ACC112 (cell line): ENCODE measurements at regions not wholly inside any gene's neighbourhood (a gene's known extent, or its start where the extent isn't known, plus 50 kb on each side); places are given as distances from the start of the nearest gene placed in this dataset.

Source experiments
- H2AFZ ChIP-seq: fragments of 200-600 bp; sonication (generic); one replicate; pipeline ENCODE4 v1.6.0; 2017; ENCODE audit warnings: antibody characterized with exemption, low read length; ENCODE audit not compliant: unreplicated experiment
- H3K27ac ChIP-seq: fragments of 200-600 bp; sonication (generic); 2 replicates; pipeline ENCODE4 v1.5.1; 2014; ENCODE audit warnings: low read depth, mild to moderate bottlenecking, antibody characterized with exemption, low read length, moderate library complexity
- H3K27me3 ChIP-seq: fragments of 200-600 bp; sonication (generic); 2 replicates; pipeline ENCODE4 v1.6.1; 2014; ENCODE audit warnings: mild to moderate bottlenecking, antibody characterized with exemption, low read length, moderate library complexity, mixed read lengths; ENCODE audit not compliant: insufficient read depth
- H3K36me3 ChIP-seq: fragments of 200-600 bp; sonication (generic); 2 replicates; pipeline ENCODE4 v1.6.1; 2016; ENCODE audit warnings: mild to moderate bottlenecking, antibody characterized with exemption, low read length, moderate library complexity, mixed read lengths; ENCODE audit not compliant: insufficient read depth
- H3K4me1 ChIP-seq: fragments of 200-600 bp; sonication (generic); one replicate; pipeline ENCODE4 v1.6.1; 2016; ENCODE audit warnings: low read length, mixed read lengths; ENCODE audit not compliant: insufficient read depth, unreplicated experiment, control insufficient read depth
- H3K4me3 ChIP-seq: fragments of 200-600 bp; sonication (generic); 2 replicates; pipeline ENCODE4 v1.5.1; 2014; ENCODE audit warnings: mild to moderate bottlenecking, low read depth, low read length
- H3K79me2 ChIP-seq: fragments of 200-600 bp; sonication (generic); one replicate; pipeline ENCODE4 v1.6.0; 2016; ENCODE audit warnings: low read length; ENCODE audit not compliant: control insufficient read depth, unreplicated experiment, insufficient read depth

DNA sequence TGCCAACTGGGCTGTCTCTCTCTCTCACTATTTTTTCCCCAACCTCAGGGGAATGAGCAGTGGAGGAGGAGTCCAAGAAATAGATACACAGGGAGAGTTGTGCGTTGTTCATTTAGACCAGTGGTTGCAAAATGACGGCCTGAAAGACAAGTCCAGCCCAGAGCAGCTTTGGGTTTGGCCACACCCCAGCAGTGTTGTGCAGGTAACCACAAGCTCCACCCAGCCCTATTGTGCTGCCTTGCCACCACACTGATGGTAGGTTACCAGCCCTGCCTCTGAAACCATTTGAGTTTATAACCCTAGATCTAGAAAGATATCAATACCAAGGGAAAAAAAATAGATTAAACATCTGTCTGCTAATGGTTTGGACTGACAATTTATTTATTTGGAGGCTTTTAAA, 144.3 kb downstream of the CMPK2 start:
- no peak overlapping the region for H3K27ac ChIP-seq
- no peaks in the 10 kb centered on the region for H3K4me1 ChIP-seq
- H2AFZ ChIP-seq = no peak overlapping the region
- H3K36me3 ChIP-seq = no peaks in the 10 kb centered on the region
- no peaks in the 10 kb centered on the region for H3K27me3 ChIP-seq
- H3K79me2 ChIP-seq = no peaks in the 10 kb centered on the region
- H3K4me3 ChIP-seq = no peak overlapping the region

DNA sequence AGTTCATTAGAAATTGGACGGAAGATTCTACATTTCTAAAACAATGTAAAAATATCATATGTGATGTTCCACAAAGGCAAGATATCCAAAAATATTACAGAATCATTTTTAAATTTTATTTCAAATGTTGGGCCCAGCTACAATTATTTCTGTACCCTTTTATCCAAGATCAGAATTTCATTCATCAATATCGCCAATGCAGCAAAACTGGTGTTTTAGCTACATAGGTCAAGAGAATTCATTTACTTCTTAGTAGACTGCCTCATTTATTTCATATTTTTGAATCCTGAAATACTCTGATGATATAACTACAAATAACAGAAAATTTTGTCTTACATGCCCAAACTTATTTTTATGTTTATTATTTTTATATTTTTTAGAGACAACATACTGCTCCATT, 143.1 kb downstream of the CMPK2 start:
- H3K79me2 ChIP-seq = no peaks in the 10 kb centered on the region
- no peak overlapping the region for H3K27ac ChIP-seq
- no peaks in the 10 kb centered on the region for H3K4me1 ChIP-seq

DNA sequence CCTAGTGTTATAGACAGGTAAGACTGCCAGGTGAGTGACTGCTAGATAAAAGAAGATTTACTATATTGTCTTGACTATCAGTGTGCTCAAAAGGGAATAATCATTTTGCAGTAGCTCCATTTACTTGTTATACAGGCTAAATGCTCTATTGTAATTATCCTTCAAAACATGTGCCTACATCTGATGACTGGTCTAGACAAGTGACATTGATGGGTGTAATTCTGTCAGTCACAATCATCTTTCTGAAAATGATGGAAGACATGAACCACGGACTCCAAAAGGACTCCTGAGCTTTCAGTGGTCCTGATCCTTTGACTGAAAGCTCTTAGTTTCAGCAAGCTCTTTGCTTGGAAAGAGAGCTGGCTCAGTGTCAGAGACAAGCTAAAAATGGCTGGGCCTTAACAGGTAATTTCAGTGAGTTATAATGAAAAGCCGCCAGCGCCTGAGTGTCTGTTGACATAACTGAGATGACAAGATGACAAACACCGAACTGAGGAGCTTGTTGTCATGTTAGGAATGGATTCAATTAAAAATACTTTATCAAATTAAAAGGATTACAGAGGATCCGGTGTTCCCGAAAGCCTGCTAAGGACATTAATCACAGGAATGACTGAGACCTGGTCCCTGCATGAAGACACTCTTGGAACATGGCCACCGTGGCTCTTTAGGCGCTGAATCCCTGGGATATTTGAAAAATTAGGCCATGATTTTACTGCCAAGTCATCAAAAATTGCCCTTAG, 141.7 kb downstream of the CMPK2 start:
- H3K79me2 ChIP-seq = no peaks in the 10 kb centered on the region
- no peak overlapping the region for H3K27ac ChIP-seq
- no peaks in the 10 kb centered on the region for H3K27me3 ChIP-seq
- H3K4me3 ChIP-seq = no peak overlapping the region
- H2AFZ ChIP-seq = no peak overlapping the region
- no peaks in the 10 kb centered on the region for H3K36me3 ChIP-seq
- no peaks in the 10 kb centered on the region for H3K4me1 ChIP-seq

More for the DNA sequence above, 143.1 kb downstream of the CMPK2 start:
- Histone ChIP-seq H3K27me3 (no peaks in the 10 kb centered on the region), H2AFZ (no peak overlapping the region), H3K36me3 (no peaks in the 10 kb centered on the region), H3K4me3 (no peak overlapping the region)

DNA sequence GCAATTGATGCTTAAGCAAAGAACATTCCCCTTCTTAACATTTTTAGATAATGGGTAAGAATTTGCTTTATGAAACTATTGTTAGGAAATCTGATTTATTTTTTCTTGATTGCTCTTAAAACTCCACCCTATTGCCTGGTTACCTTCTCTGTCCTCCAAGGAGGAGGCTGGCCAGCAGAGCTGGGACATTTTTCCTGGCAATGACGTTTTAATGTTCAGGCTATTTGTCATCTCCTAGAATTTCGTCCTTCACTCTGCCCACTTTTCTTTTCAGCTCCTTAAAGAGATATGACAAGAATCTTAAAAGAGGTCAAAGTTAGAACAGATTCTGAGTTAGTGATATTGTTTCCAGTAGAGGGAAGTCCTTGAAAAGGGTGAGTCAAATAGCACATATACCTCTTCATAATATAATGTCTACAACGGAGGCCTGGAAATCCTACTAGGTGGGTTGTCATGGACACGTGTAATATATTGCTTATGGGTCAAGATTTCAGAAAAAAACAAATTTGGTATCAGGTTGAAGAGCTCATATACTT, 141.0 kb downstream of the CMPK2 start:
- no peaks in the 10 kb centered on the region for H3K4me1 ChIP-seq
- no peak overlapping the region for H3K4me3 ChIP-seq
- H3K27ac ChIP-seq = no peak overlapping the region
- H3K27me3 ChIP-seq = no peaks in the 10 kb centered on the region
- H3K36me3 ChIP-seq = no peaks in the 10 kb centered on the region
- no peaks in the 10 kb centered on the region for H3K79me2 ChIP-seq
- no peak overlapping the region for H2AFZ ChIP-seq

DNA sequence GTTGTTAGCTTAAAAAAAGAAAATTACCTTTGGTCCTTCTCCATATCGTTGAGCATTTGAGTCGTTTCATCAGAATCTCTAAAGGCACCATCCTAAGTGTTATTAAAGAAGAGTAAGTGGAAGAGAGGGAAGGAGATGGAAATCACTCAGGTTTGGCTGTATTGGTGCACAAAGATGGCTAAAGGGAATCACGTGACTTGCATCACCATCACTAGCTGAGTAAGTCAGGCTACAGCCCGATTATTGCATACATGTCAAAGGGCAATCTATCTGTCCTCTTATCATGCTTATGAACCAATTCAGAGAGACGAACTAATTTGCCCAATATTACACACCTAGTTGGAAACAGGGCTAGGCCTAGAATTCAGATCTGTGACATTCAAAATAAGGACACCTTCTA, 137.6 kb downstream of the CMPK2 start:
- Histone ChIP-seq H3K4me3 (no peak overlapping the region), H3K79me2 (no peaks in the 10 kb centered on the region), H3K4me1 (no peaks in the 10 kb centered on the region), H3K27ac (no peak overlapping the region), H2AFZ (no peak overlapping the region), H3K36me3 (no peaks in the 10 kb centered on the region), H3K27me3 (no peaks in the 10 kb centered on the region)

DNA sequence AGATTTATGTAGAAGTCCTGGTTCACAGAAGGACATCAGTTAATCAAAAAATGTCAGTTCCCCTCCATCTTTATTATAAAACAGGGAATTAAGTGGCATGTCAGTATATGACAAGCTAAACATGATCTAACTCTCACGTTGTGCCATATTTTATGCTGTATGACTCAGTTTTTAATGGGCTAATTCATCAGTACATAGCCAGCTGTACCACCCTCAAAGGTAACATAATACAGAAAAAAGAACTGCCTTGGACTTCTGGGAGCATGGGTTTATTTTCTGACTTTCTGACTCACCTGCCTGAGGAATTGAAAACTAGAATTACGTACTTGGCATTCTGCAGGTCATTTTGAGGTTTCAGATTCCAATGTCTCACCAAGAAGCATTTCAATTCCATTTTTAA, 135.7 kb downstream of the CMPK2 start:
- H3K27ac ChIP-seq = no peak overlapping the region
- H3K27me3 ChIP-seq = no peaks in the 10 kb centered on the region
- H3K4me3 ChIP-seq = no peak overlapping the region
- H3K4me1 ChIP-seq = no peaks in the 10 kb centered on the region
- H3K79me2 ChIP-seq = no peaks in the 10 kb centered on the region
- H3K36me3 ChIP-seq = no peaks in the 10 kb centered on the region
- H2AFZ ChIP-seq = no peak overlapping the region

DNA sequence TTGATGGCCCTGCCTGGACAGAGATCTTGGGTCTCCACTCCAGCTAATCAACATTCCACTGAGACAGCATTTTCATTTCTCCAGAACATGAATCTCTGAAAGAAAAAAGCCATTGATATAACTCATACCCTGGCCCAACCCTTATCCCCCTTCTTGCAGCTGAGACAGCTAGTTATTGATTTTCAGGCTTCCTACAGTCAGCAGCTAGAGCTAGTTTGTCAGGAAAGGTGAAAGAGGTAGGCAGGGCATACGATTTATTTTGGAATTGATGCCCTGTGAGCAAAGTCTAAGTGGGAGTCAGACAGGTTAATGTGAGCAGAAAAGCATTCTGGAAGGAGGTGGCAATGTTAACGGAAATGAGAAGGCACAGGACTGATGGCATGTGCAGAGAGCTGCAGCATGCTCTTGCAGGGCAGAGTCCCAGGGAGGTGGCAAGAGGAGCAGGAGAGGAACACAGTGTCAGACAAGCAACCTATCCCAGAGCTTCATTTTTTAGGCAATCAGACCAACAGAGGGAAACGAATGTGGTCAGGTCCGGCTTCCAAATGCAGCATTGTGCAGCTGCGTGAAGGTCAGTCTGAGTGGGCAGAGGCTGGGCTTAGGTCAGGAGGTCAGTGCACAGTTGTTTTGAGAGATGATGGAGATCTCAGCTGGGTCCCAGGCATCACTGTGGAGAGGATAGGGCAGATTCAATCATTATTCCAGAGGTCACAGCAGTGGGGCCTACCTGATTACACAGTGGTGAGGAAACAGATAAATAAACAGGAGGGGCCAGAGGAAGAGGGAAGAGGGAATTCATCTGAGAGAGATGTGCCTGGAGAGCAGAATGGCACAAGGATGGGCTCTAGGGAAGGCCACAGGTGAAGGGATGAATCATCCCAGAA, 134.8 kb downstream of the CMPK2 start:
- Histone ChIP-seq H3K27ac (no peak overlapping the region), H3K36me3 (no peaks in the 10 kb centered on the region), H3K27me3 (no peaks in the 10 kb centered on the region), H2AFZ (no peak overlapping the region), H3K4me1 (no peaks in the 10 kb centered on the region), H3K4me3 (no peak overlapping the region), H3K79me2 (no peaks in the 10 kb centered on the region)

DNA sequence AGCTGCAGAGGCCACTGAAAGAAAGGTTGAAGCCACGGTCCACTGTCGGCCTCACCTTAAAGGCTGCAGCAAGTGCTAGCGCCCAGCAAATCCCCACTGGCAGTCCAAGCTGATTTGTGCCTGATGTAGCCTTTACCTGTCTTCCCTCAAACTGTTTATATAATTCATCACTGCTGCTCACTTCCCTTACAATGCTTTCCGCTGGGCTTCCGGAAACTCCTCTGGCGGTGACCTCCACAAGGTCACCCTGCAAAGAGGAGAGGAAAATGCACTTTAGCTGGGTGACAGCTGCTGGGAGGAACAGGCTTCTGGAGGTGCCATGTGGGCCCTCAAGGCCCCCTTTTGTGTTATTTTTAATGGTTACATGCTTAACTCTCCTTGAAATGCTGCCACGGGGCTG, 126.2 kb downstream of the CMPK2 start:
- no peak overlapping the region for H2AFZ ChIP-seq
- H3K4me3 ChIP-seq = no peak overlapping the region
- no peaks in the 10 kb centered on the region for H3K4me1 ChIP-seq
- H3K27ac ChIP-seq = no peak overlapping the region
- no peaks in the 10 kb centered on the region for H3K27me3 ChIP-seq
- no peaks in the 10 kb centered on the region for H3K36me3 ChIP-seq
- H3K79me2 ChIP-seq = no peaks in the 10 kb centered on the region

DNA sequence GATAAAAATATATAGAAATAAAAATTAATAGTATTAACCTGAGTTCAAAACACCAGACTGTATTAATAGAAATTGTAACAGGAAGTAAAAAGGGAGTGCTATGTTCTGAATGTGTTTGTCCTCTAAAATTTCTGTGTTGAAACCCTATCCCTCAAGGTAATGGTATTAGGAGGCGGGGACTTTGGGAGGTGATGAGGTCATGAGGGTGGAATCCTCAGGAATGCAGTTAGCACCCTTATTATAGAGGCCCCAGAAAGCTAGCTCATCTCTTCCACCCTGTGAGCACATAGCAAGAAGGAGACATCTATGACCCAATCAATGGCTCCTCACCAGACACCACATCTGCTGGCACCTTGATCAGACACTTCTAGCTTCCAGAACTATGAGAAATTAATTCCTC, 124.5 kb downstream of the CMPK2 start:
- H2AFZ ChIP-seq = no peak overlapping the region
- H3K27me3 ChIP-seq = no peaks in the 10 kb centered on the region
- no peaks in the 10 kb centered on the region for H3K79me2 ChIP-seq
- no peak overlapping the region for H3K4me3 ChIP-seq
- H3K36me3 ChIP-seq = no peaks in the 10 kb centered on the region
- no peak overlapping the region for H3K27ac ChIP-seq
- no peaks in the 10 kb centered on the region for H3K4me1 ChIP-seq

DNA sequence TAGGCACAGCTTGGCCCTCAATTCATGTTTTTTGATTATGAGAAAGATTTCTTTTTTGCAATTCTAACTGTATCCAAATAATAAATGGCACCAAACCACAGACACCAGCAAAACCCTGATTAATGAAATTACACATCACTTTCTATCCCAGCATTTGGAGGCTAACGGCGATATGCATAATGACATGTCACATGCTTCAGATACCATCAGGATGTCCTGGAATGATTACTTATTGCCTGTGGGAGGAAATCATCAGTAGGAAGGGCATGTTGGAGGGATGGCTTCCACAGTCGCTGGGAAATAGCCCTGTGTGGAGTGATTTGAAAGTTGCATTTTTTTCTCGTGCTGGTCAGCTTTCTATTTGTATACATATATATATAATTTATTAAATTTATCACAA, 121.7 kb downstream of the CMPK2 start:
- Histone ChIP-seq H3K27ac (no peak overlapping the region), H3K27me3 (no peaks in the 10 kb centered on the region), H3K4me3 (no peak overlapping the region), H3K79me2 (no peaks in the 10 kb centered on the region), H3K36me3 (no peaks in the 10 kb centered on the region), H3K4me1 (no peaks in the 10 kb centered on the region), H2AFZ (no peak overlapping the region)
